NCI-H345 (cell line): ENCODE measurements at regions not wholly inside any gene's neighbourhood (a gene's known extent, or its start where the extent isn't known, plus 50 kb on each side); places are given as distances from the start of the nearest gene placed in this dataset.
"Not testable (repeated sequence)": the region's sequence is repeated elsewhere in the genome, so short reads cannot be mapped to it uniquely, and the experiment has no call there.

ENCODE experiments used
- DNase-seq: peaks from one replicate; lab custom pipeline; 2025; lab: John Stamatoyannopoulos, UW

GRCh38 chr5:2382776-2383697 lies 368.4 kb downstream of the IRX2 start:
- DNase-seq = no peak

- no peak for DNase-seq
Observed at GRCh38 chr5:2381861-2382260, 369.6 kb downstream of the IRX2 start.

- no peak for DNase-seq
Observed at GRCh38 chr5:2381070-2381469, 370.4 kb downstream of the IRX2 start.

GRCh38 chr5:2378976-2379375 lies 372.5 kb downstream of the IRX2 start:
- no peak for DNase-seq

GRCh38 chr5:2378108-2378507 lies 373.4 kb downstream of the IRX2 start:
- no peak for DNase-seq

- no peak for DNase-seq
Observed at GRCh38 chr5:2376486-2376885, 375.0 kb downstream of the IRX2 start.

GRCh38 chr5:2375757-2376250 lies 375.7 kb downstream of the IRX2 start:
- DNase-seq = peak; percentile 21

GRCh38 chr5:2375291-2375690 lies 376.2 kb downstream of the IRX2 start:
- no peak for DNase-seq

- no peak for DNase-seq
Observed at GRCh38 chr5:2374703-2375102, 376.8 kb downstream of the IRX2 start.

GRCh38 chr5:2373631-2374030 lies 377.8 kb downstream of the IRX2 start:
- DNase-seq = no peak

GRCh38 chr5:2371419-2371710 lies 380.1 kb downstream of the IRX2 start:
- DNase-seq = no peak

- DNase-seq = no peak
Observed at GRCh38 chr5:2370626-2371418, 380.7 kb downstream of the IRX2 start.

GRCh38 chr5:2369178-2369577 lies 382.3 kb downstream of the IRX2 start:
- DNase-seq = no peak

GRCh38 chr5:2366816-2367215 lies 384.7 kb downstream of the IRX2 start:
- DNase-seq = no peak

GRCh38 chr5:2357309-2357708 lies 394.2 kb downstream of the IRX2 start:
- DNase-seq = no peak

GRCh38 chr5:2355859-2356258 lies 395.6 kb downstream of the IRX2 start:
- DNase-seq = no peak

GRCh38 chr5:2353871-2354440 lies 397.5 kb downstream of the IRX2 start:
- DNase-seq = no peak

- DNase-seq = no peak
Observed at GRCh38 chr5:2353211-2353610, 398.3 kb downstream of the IRX2 start.

GRCh38 chr5:2352101-2352861 lies 399.2 kb downstream of the IRX2 start:
- peak; percentile 6 for DNase-seq

GRCh38 chr5:2349768-2350167 lies 401.7 kb downstream of the IRX2 start:
- DNase-seq = not testable (repeated sequence)

GRCh38 chr5:2338686-2339085 lies 412.8 kb downstream of the IRX2 start:
- DNase-seq = no peak
